B cell (primary cell): ENCODE measurements at regions not wholly inside any gene's neighbourhood (a gene's known extent, or its start where the extent isn't known, plus 50 kb on each side); places are given as distances from the start of the nearest gene placed in this dataset.

Experiments
- ATAC-seq: fragments of 200-7000 bp; cut with Tn5 transposase; one replicate; pipeline ENCODE4 v1.10.0; 2021; ENCODE audit warnings: low read depth, mild to moderate bottlenecking, moderate number of reproducible peaks, moderate library complexity
- CTCF ChIA-PET: fragments of 350-600 bp; sonication (Branson Sonifier 250); formaldehyde crosslinking; loops from one replicate; lab custom pipeline; 2021; ENCODE audit warnings: antibody characterized with exemption, inconsistent platforms; lab: Charles Lee
- POLR2A ChIA-PET: fragments of 350-600 bp; sonication (Branson Sonifier 250); formaldehyde crosslinking; loops from one replicate; lab custom pipeline; 2021; ENCODE audit warnings: antibody characterized with exemption; lab: Charles Lee
- DNase-seq: peaks from one replicate; pipeline ENCODE4 v3.0.0; 2013
- H2AFZ ChIP-seq: 2 replicates; pipeline ENCODE4 v1.6.1; 2012; ENCODE audit warnings: mild to moderate bottlenecking, low read depth, low read length; ENCODE audit not compliant: insufficient read depth, poor library complexity, severe bottlenecking
- H3K27ac ChIP-seq, 2 donors: 1 replicate in 1 of 2; 2 replicates in 1 of 2; pipeline ENCODE4 v1.5.1; 2012 to 2013; ENCODE audit warnings: low read length in 2 of 2, mild to moderate bottlenecking in 2 of 2, moderate library complexity in 1 of 2
- H3K27me3 ChIP-seq, 4 experiments: fragments of 200-600 bp in 1 of 4; sonication (generic) in 1 of 4; replicated peaks in 1 of 4; 1 replicate in 2 of 4; 2 replicates in 2 of 4; pipeline versions ENCODE4 v1.6.1 to v1.7.0; 2013 to 2016; ENCODE audit warnings: low read length in 3 of 4, mild to moderate bottlenecking in 2 of 4, mixed read lengths in 1 of 4, moderate library complexity in 1 of 4; ENCODE audit not compliant: insufficient read depth in 4 of 4, control insufficient read depth in 3 of 4; ENCODE audit errors: control extremely low read depth in 1 of 4
- H3K36me3 ChIP-seq, 2 experiments: replicated peaks in 1 of 2; 1 replicate in 1 of 2; 2 replicates in 1 of 2; pipeline versions ENCODE4 v1.6.1 to v1.7.1; 2013; ENCODE audit warnings: low read length in 1 of 2; ENCODE audit not compliant: insufficient read depth in 2 of 2, control insufficient read depth in 1 of 2; ENCODE audit errors: control extremely low read depth in 1 of 2, extremely low read depth in 1 of 2
- H3K4me1 ChIP-seq, 2 donors: fragments of 200-600 bp in 1 of 2; sonication (generic) in 1 of 2; 1 replicate in 1 of 2; 2 replicates in 1 of 2; pipeline versions ENCODE4 v1.5.1 to v1.6.1; 2013 to 2017; ENCODE audit warnings: low read length in 2 of 2; ENCODE audit not compliant: control insufficient read depth in 2 of 2, insufficient read depth in 2 of 2
- H3K4me2 ChIP-seq: replicated peaks from 2 replicates; pipeline ENCODE3; 2012; ENCODE audit warnings: mild to moderate bottlenecking, low read depth, low read length; ENCODE audit not compliant: poor library complexity, severe bottlenecking
- H3K4me3 ChIP-seq, 5 experiments: fragments of 200-600 bp in 1 of 5; sonication (generic) in 1 of 5; 1 replicate in 3 of 5; 2 replicates in 2 of 5; pipeline versions ENCODE4 v1.5.1 to v1.7.0; 2011 to 2016; ENCODE audit warnings: low read length in 4 of 5, mild to moderate bottlenecking in 4 of 5, low read depth in 2 of 5, control low read depth in 1 of 5, moderate library complexity in 1 of 5; ENCODE audit not compliant: insufficient read depth in 1 of 5; ENCODE audit errors: control extremely low read depth in 1 of 5, extremely low read depth in 1 of 5
- H3K79me2 ChIP-seq: fragments of 200-600 bp; sonication (generic); one replicate; pipeline ENCODE4 v1.6.0; 2016; ENCODE audit warnings: low read length; ENCODE audit not compliant: control insufficient read depth, insufficient read depth
- H3K9ac ChIP-seq: fragments of 200-600 bp; sonication (generic); 2 replicates; pipeline ENCODE4 v1.6.1; 2017; ENCODE audit warnings: mild to moderate bottlenecking, low read length, moderate library complexity
- H3K9me3 ChIP-seq, 3 donors: one replicate each; pipeline versions ENCODE4 v1.6.1 to v1.7.1; 2013; ENCODE audit warnings: low read length in 2 of 3; ENCODE audit not compliant: control insufficient read depth in 2 of 3, insufficient read depth in 1 of 3; ENCODE audit errors: control extremely low read depth in 1 of 3
- H4K20me1 ChIP-seq: 2 replicates; pipeline ENCODE4 v1.6.0; 2012; ENCODE audit warnings: mild to moderate bottlenecking, low read length; ENCODE audit not compliant: insufficient read depth, control insufficient read depth, poor library complexity, severe bottlenecking
- H3K27ac Mint-ChIP-seq: one replicate; pipeline ENCODE4 v1.8.0; 2021; ENCODE audit warnings: mixed read lengths
- H3K27me3 Mint-ChIP-seq: one replicate; pipeline ENCODE4 v1.8.0; 2021; ENCODE audit warnings: mixed read lengths
- H3K4me1 Mint-ChIP-seq: one replicate; pipeline ENCODE4 v1.8.0; 2021; ENCODE audit warnings: mixed read lengths
- H3K4me3 Mint-ChIP-seq: one replicate; pipeline ENCODE4 v1.8.0; 2021; ENCODE audit warnings: mixed read lengths
- H3K9me3 Mint-ChIP-seq: one replicate; pipeline ENCODE4 v1.8.0; 2022; ENCODE audit warnings: mixed read lengths; ENCODE audit not compliant: insufficient read depth
- EZH2 ChIP-seq: IDR thresholded peaks from 2 replicates; pipeline ENCODE4 v1.6.1; 2012; ENCODE audit warnings: borderline replicate concordance, low read depth, mild to moderate bottlenecking, moderate library complexity, low read length; ENCODE audit not compliant: insufficient read depth, poor library complexity, severe bottlenecking
- WGBS: methylation state at CpG from one replicate; pipeline ENCODE4 v1.1.5; 2013; ENCODE audit warnings: missing lambda C conversion rate; ENCODE audit not compliant: insufficient coverage; 5-methylcytosine and 5-hydroxymethylcytosine counted together
- intact Hi-C: fragments of 100-400 bp; cut with micrococcal nuclease; formaldehyde crosslinking; loops from one replicate; pipeline ENCODE4 v1.10.0; 2022
- TF ChIP-seq, protein P1 (sequence below): fragments of 200-600 bp; IDR thresholded peaks from one replicate; pipeline ENCODE4 v1.8.0; 2022; ENCODE audit warnings: antibody characterized with exemption, mild to moderate bottlenecking

DNA sequence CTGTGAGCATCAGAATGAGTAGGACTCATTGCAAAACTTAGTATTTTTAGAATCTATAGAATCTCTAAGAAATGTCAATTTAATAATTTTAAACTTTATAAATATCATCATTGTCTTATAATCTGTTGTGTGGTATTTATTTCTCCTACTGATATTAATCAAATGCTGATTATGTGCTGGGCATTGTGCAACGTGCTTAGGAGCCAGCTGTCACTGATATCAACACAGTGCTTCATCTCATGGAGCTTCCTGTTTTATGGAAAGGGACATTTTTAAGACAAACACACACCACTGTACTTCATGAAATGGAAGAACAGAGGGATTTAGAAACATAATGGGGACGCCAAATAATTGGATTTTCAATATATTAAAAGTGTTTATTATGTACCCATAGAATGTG is 737.9 kb upstream of the TMPRSS15 start:
- no CpG with 5 or more reads among the region's 2 CpGs for WGBS
- DNase-seq: no peak
- TF ChIP-seq, protein P1, sequence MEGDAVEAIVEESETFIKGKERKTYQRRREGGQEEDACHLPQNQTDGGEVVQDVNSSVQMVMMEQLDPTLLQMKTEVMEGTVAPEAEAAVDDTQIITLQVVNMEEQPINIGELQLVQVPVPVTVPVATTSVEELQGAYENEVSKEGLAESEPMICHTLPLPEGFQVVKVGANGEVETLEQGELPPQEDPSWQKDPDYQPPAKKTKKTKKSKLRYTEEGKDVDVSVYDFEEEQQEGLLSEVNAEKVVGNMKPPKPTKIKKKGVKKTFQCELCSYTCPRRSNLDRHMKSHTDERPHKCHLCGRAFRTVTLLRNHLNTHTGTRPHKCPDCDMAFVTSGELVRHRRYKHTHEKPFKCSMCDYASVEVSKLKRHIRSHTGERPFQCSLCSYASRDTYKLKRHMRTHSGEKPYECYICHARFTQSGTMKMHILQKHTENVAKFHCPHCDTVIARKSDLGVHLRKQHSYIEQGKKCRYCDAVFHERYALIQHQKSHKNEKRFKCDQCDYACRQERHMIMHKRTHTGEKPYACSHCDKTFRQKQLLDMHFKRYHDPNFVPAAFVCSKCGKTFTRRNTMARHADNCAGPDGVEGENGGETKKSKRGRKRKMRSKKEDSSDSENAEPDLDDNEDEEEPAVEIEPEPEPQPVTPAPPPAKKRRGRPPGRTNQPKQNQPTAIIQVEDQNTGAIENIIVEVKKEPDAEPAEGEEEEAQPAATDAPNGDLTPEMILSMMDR: no peak
- TF ChIP-seq EZH2: no peak
- H3K9me3 Mint-ChIP-seq: peaks cover 6% of the 10 kb centered on the region
- no peak overlapping the region for H3K4me2 ChIP-seq
- H3K4me3 ChIP-seq: no peak overlapping the region
- no peaks in the 10 kb centered on the region for H4K20me1 ChIP-seq
- no peaks in the 10 kb centered on the region for H3K36me3 ChIP-seq
- H3K27me3 ChIP-seq: no peaks in the 10 kb centered on the region
- no peak overlapping the region for H3K9ac ChIP-seq
- H2AFZ ChIP-seq: no peak overlapping the region
- H3K9me3 ChIP-seq: peaks cover 0 to 3% (median 0%) of the 10 kb centered on the region in 3 donors
- no peak for ATAC-seq
- no peaks in the 10 kb centered on the region for H3K4me1 Mint-ChIP-seq
- H3K4me1 ChIP-seq: no peaks in the 10 kb centered on the region
- H3K79me2 ChIP-seq: no peaks in the 10 kb centered on the region
- no peak overlapping the region for H3K27ac ChIP-seq
- intact Hi-C loops: no loop called here
- ChIA-PET CTCF (no interaction called here), POLR2A (no interaction called here)
- no peak overlapping the region for H3K4me3 Mint-ChIP-seq
- no peak overlapping the region for H3K27ac Mint-ChIP-seq
- no peaks in the 10 kb centered on the region for H3K27me3 Mint-ChIP-seq

DNA sequence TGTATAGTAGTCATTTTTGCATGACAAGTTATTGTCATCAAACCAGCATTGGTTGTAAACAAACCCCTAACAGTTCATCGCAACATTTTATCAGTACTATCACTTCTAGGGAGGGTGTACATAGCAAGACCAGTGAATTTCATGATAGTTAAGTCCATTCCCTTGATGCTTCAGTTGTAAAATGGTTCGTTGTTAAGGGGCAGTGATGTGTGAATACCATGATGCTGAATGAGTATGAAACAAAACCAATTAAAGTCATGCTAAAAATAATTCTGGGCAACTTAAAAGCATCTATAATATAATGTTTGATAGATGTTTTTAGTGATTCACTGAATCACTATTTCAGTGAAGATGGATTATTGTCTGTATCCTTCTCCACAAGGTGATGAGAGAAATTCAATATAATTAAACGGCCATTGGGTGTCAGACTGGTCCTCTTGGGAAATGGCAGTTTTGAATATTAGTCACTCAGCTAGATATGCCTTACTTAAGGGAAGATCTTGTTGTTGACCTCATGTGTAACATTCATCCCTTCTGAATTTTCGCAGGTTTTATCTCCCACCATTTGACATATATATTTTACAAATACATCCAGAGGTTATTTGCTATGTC is 742.2 kb upstream of the TMPRSS15 start:
- POLR2A ChIA-PET: no interaction called here
- Histone ChIP-seq H3K9ac (no peak overlapping the region), H3K4me2 (no peak overlapping the region), H3K27ac (no peak overlapping the region), H3K9me3 (peaks cover 0 to 5% (median 2%) of the 10 kb centered on the region in 3 donors), H4K20me1 (no peaks in the 10 kb centered on the region), H2AFZ (no peak overlapping the region), H3K27me3 (no peaks in the 10 kb centered on the region), H3K36me3 (no peaks in the 10 kb centered on the region), H3K79me2 (no peaks in the 10 kb centered on the region), H3K4me3 (no peak overlapping the region), H3K4me1 (no peaks in the 10 kb centered on the region)
- DNase-seq (no peak), ATAC-seq (no peak)
- H3K4me1 Mint-ChIP-seq: no peaks in the 10 kb centered on the region
- intact Hi-C loops: no loop called here
- TF ChIP-seq, protein P1: no peak
- H3K9me3 Mint-ChIP-seq: peaks cover 2% of the 10 kb centered on the region
- 83% methylated on average over 1 of the region's 4 CpGs for WGBS
- H3K27ac Mint-ChIP-seq: no peak overlapping the region
- no peak overlapping the region for H3K4me3 Mint-ChIP-seq
- CTCF ChIA-PET: no interaction called here
- H3K27me3 Mint-ChIP-seq: no peaks in the 10 kb centered on the region
